CD14-positive monocyte (primary cell): ENCODE measurements at regions not wholly inside any gene's neighbourhood (a gene's known extent, or its start where the extent isn't known, plus 50 kb on each side); places are given as distances from the start of the nearest gene placed in this dataset.

Experiments
- DNase-seq, 3 donors: peaks; one replicate each; pipeline ENCODE4 v3.0.0-alpha.2; 2011 to 2022
- H2AFZ ChIP-seq: 2 replicates; pipeline ENCODE4 v1.6.0; 2012; ENCODE audit warnings: mild to moderate bottlenecking, low read depth, low read length, inconsistent platforms; ENCODE audit not compliant: insufficient read depth, poor library complexity, severe bottlenecking
- H3K27ac ChIP-seq, 2 donors: 1 replicate in 1 of 2; 2 replicates in 1 of 2; pipeline ENCODE4 v1.5.1; 2012 to 2013; ENCODE audit warnings: low read length in 2 of 2, control low read depth in 1 of 2, inconsistent platforms in 1 of 2, low read depth in 1 of 2, mild to moderate bottlenecking in 1 of 2
- H3K27me3 ChIP-seq, 2 donors: one replicate each; pipeline versions ENCODE4 v1.6.0 to v1.6.1; 2011 to 2013; ENCODE audit warnings: low read length in 2 of 2; ENCODE audit not compliant: control insufficient read depth in 2 of 2, insufficient read depth in 2 of 2
- H3K36me3 ChIP-seq, 2 donors: replicated peaks in 1 of 2; 1 replicate in 1 of 2; 2 replicates in 1 of 2; pipeline versions ENCODE4 v1.5.1 to v1.6.1; 2012 to 2013; ENCODE audit warnings: low read length in 2 of 2, control low read depth in 1 of 2, inconsistent platforms in 1 of 2, mild to moderate bottlenecking in 1 of 2; ENCODE audit not compliant: insufficient read depth in 2 of 2, control insufficient read depth in 1 of 2
- H3K4me1 ChIP-seq, 2 donors: 1 replicate in 1 of 2; 2 replicates in 1 of 2; pipeline versions ENCODE4 v1.5.1 to v1.6.1; 2012 to 2013; ENCODE audit warnings: low read length in 2 of 2, control low read depth in 1 of 2, inconsistent platforms in 1 of 2, mild to moderate bottlenecking in 1 of 2, moderate library complexity in 1 of 2; ENCODE audit not compliant: insufficient read depth in 2 of 2, control insufficient read depth in 1 of 2
- H3K4me2 ChIP-seq: replicated peaks from 2 replicates; pipeline ENCODE3; 2012; ENCODE audit warnings: low read length, moderate library complexity, mild to moderate bottlenecking; ENCODE audit not compliant: poor library complexity, severe bottlenecking; ENCODE audit errors: extremely low read depth
- H3K4me3 ChIP-seq, 3 experiments: fragments of 200-600 bp in 1 of 3; sonication (generic) in 1 of 3; replicated peaks in 1 of 3; 1 replicate in 2 of 3; 2 replicates in 1 of 3; pipeline ENCODE4 v1.5.1; 2011 to 2013; ENCODE audit warnings: low read length in 3 of 3, mild to moderate bottlenecking in 3 of 3, control low read depth in 2 of 3, low read depth in 2 of 3, inconsistent platforms in 1 of 3, moderate library complexity in 1 of 3
- H3K79me2 ChIP-seq: 2 replicates; pipeline ENCODE4 v1.6.0; 2012; ENCODE audit warnings: mild to moderate bottlenecking, control low read depth, inconsistent platforms, low read length, moderate library complexity; ENCODE audit not compliant: insufficient read depth
- H3K9ac ChIP-seq: 2 replicates; pipeline ENCODE4 v1.6.0; 2017; ENCODE audit warnings: low read length, mild to moderate bottlenecking; ENCODE audit not compliant: insufficient read depth, poor library complexity, severe bottlenecking
- H3K9me3 ChIP-seq, 2 donors: replicated peaks in 1 of 2; 1 replicate in 1 of 2; 2 replicates in 1 of 2; pipeline versions ENCODE4 v1.5.1 to v1.6.1; 2012 to 2013; ENCODE audit warnings: low read length in 2 of 2, control low read depth in 1 of 2; ENCODE audit not compliant: control insufficient read depth in 1 of 2, insufficient read depth in 1 of 2
- H4K20me1 ChIP-seq: 2 replicates; pipeline ENCODE4 v1.6.0; 2012; ENCODE audit warnings: mild to moderate bottlenecking, low read length, control low read depth, moderate library complexity; ENCODE audit not compliant: insufficient read depth
- H3K27ac Mint-ChIP-seq, 7 donors: one replicate each; pipeline ENCODE4 v1.8.0; 2020; ENCODE audit warnings: mild to moderate bottlenecking in 7 of 7, mixed read lengths in 7 of 7, moderate library complexity in 6 of 7, inconsistent platforms in 2 of 7
- H3K27me3 Mint-ChIP-seq, 3 donors: one replicate each; pipeline ENCODE4 v1.8.0; 2021 to 2022; ENCODE audit warnings: low read depth in 3 of 3, mild to moderate bottlenecking in 3 of 3, mixed read lengths in 3 of 3, moderate library complexity in 3 of 3, inconsistent platforms in 1 of 3
- H3K36me3 Mint-ChIP-seq, 2 donors: one replicate each; pipeline ENCODE4 v1.8.0; 2020; ENCODE audit warnings: mixed read lengths in 2 of 2, inconsistent platforms in 1 of 2, mild to moderate bottlenecking in 1 of 2
- H3K4me1 Mint-ChIP-seq: one replicate; pipeline ENCODE4 v1.8.0; 2020; ENCODE audit warnings: mild to moderate bottlenecking, mixed read lengths
- H3K4me3 Mint-ChIP-seq, 2 donors: one replicate each; pipeline ENCODE4 v1.8.0; 2020; ENCODE audit warnings: mild to moderate bottlenecking in 2 of 2, mixed read lengths in 2 of 2, moderate library complexity in 1 of 2
- H3K9me3 Mint-ChIP-seq, 7 donors: one replicate each; pipeline ENCODE4 v1.8.0; 2020 to 2022; ENCODE audit warnings: mixed read lengths in 7 of 7, mild to moderate bottlenecking in 6 of 7, moderate library complexity in 6 of 7, inconsistent platforms in 2 of 7
- WGBS: methylation state at CpG from one replicate; pipeline ENCODE4 v1.1.5; 2013; ENCODE audit warnings: missing lambda C conversion rate; ENCODE audit not compliant: insufficient coverage; 5-methylcytosine and 5-hydroxymethylcytosine counted together
- intact Hi-C, 2 donors: fragments of 100-400 bp; cut with micrococcal nuclease; formaldehyde crosslinking; loops; one replicate each; pipeline versions ENCODE4 v1.15.0 to v1.15.1; 2023
- TF ChIP-seq, protein P1 (sequence below): fragments of 200-600 bp; IDR thresholded peaks from one replicate; pipeline ENCODE4 v1.8.0; 2022; ENCODE audit warnings: antibody characterized with exemption, mild to moderate bottlenecking

DNA sequence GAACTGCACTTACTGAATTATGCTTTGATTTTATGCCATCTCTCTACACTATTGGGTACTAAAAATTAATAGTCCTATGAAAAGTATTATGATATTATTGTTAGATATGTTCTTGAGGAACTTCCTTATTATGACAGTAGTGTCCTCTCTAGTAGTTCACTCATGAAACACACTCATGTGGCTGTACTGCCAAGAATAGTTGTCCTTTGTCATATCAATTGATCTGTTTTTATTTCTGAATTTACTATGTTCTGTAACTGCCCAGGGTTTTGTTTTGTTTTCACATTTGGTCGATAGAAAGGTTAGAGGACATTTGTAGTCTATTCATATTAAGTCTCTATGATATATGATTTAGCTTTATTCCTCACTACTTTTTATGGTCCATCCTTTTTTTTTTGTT lies 215.2 kb downstream of the PPARGC1A start:
- H3K4me2 ChIP-seq: no peak overlapping the region
- no peak overlapping the region for H3K4me3 ChIP-seq
- WGBS: no CpG with 5 or more reads among the region's 1 CpG
- DNase-seq: no peak
- no peaks in the 10 kb centered on the region for H3K79me2 ChIP-seq
- intact Hi-C loops: no loop called here
- no peak overlapping the region for H2AFZ ChIP-seq
- no peaks in the 10 kb centered on the region for H3K36me3 ChIP-seq
- Mint-ChIP-seq H3K9me3 (no peaks in the 10 kb centered on the region), H3K36me3 (no peaks in the 10 kb centered on the region), H3K4me1 (no peaks in the 10 kb centered on the region), H3K27me3 (peaks cover 0 to 1% (median 0%) of the 10 kb centered on the region in 3 donors), H3K4me3 (no peak overlapping the region), H3K27ac (no peak overlapping the region)
- H3K4me1 ChIP-seq: no peaks in the 10 kb centered on the region
- H3K27ac ChIP-seq: no peak overlapping the region
- H3K9ac ChIP-seq: no peak overlapping the region
- H3K9me3 ChIP-seq: no peaks in the 10 kb centered on the region
- no peaks in the 10 kb centered on the region for H4K20me1 ChIP-seq
- TF ChIP-seq, protein P1, sequence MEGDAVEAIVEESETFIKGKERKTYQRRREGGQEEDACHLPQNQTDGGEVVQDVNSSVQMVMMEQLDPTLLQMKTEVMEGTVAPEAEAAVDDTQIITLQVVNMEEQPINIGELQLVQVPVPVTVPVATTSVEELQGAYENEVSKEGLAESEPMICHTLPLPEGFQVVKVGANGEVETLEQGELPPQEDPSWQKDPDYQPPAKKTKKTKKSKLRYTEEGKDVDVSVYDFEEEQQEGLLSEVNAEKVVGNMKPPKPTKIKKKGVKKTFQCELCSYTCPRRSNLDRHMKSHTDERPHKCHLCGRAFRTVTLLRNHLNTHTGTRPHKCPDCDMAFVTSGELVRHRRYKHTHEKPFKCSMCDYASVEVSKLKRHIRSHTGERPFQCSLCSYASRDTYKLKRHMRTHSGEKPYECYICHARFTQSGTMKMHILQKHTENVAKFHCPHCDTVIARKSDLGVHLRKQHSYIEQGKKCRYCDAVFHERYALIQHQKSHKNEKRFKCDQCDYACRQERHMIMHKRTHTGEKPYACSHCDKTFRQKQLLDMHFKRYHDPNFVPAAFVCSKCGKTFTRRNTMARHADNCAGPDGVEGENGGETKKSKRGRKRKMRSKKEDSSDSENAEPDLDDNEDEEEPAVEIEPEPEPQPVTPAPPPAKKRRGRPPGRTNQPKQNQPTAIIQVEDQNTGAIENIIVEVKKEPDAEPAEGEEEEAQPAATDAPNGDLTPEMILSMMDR: no peak
- H3K27me3 ChIP-seq: no peaks in the 10 kb centered on the region

DNA sequence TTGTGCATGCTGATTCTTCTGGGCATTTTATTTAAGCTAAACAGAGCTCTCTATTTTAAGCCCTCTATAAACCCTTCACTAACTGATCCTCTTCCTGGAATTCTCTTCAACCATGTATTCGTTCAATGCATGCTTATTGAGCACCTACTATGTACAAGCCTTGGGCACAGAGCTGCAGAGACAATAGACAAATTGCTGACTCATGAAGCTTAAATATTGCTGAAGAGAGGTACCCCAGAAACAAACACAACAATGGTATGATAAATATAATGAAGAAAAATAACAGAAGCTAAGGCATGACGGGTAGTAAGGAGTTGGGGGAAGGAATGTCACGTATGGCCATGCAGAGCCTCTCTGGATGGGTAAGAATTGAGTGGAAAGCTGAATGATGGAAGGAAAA lies 222.2 kb downstream of the PPARGC1A start:
- TF ChIP-seq, protein P1: no peak
- H3K4me3 Mint-ChIP-seq: no peak overlapping the region
- 95% methylated on average over 2 of the region's 3 CpGs for WGBS
- no peak for DNase-seq
- intact Hi-C loops: no loop called here
- Histone ChIP-seq H3K4me1 (no peaks in the 10 kb centered on the region), H3K27ac (no peak overlapping the region), H2AFZ (no peak overlapping the region), H3K27me3 (no peaks in the 10 kb centered on the region), H3K79me2 (no peaks in the 10 kb centered on the region), H4K20me1 (no peaks in the 10 kb centered on the region), H3K36me3 (no peaks in the 10 kb centered on the region), H3K9ac (no peak overlapping the region), H3K4me3 (no peak overlapping the region), H3K9me3 (no peaks in the 10 kb centered on the region), H3K4me2 (no peak overlapping the region)
- H3K4me1 Mint-ChIP-seq: no peaks in the 10 kb centered on the region
- H3K36me3 Mint-ChIP-seq: no peaks in the 10 kb centered on the region
- no peak overlapping the region for H3K27ac Mint-ChIP-seq
- peaks cover 0 to 2% (median 0%) of the 10 kb centered on the region in 3 donors for H3K27me3 Mint-ChIP-seq
- peaks cover 0 to 16% (median 1%) of the 10 kb centered on the region in 7 donors for H3K9me3 Mint-ChIP-seq
